Gastroesophageal sphincter (tissue), 3 donors: ENCODE measurements at regions not wholly inside any gene's neighbourhood (a gene's known extent, or its start where the extent isn't known, plus 50 kb on each side); places are given as distances from the start of the nearest gene placed in this dataset.

Source experiments
- EP300 ChIP-seq: sonication (generic); formaldehyde crosslinking; IDR thresholded peaks from one replicate; pipeline ENCODE4 v1.6.1; 2017; ENCODE audit warnings: antibody characterized with exemption, mild to moderate bottlenecking
- TF ChIP-seq, protein P1 (sequence below), 4 experiments: fragments of 200-600 bp in 2 of 4; fragments of 450-650 bp in 2 of 4; sonication (generic) in 1 of 4; IDR thresholded peaks; one replicate each; pipeline ENCODE4 v1.5.1; 2017 to 2019; ENCODE audit warnings: antibody characterized with exemption in 4 of 4, mild to moderate bottlenecking in 2 of 4, moderate library complexity in 2 of 4

DNA sequence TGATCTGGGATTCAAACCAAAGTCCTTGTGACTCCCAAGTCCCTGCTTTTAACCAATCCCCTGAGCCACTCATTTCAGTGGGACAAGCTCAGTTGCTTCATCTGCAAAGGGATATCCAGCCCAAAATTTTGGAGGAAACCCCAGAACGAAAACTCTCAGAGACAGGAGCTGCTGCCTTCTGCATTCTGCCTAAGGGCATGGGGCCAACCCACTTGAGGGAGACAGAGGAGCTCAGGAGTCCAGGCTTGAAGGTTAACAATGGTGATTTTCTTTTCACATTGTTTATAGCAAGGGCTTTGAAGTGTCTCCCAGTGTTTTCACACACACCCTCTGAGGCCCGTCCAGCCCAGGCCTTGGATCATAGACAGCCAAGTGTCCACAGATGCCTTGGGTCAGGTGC is 148.1 kb upstream of the CTTNBP2NL start:
- no peak for TF ChIP-seq EP300
- TF ChIP-seq, protein P1, sequence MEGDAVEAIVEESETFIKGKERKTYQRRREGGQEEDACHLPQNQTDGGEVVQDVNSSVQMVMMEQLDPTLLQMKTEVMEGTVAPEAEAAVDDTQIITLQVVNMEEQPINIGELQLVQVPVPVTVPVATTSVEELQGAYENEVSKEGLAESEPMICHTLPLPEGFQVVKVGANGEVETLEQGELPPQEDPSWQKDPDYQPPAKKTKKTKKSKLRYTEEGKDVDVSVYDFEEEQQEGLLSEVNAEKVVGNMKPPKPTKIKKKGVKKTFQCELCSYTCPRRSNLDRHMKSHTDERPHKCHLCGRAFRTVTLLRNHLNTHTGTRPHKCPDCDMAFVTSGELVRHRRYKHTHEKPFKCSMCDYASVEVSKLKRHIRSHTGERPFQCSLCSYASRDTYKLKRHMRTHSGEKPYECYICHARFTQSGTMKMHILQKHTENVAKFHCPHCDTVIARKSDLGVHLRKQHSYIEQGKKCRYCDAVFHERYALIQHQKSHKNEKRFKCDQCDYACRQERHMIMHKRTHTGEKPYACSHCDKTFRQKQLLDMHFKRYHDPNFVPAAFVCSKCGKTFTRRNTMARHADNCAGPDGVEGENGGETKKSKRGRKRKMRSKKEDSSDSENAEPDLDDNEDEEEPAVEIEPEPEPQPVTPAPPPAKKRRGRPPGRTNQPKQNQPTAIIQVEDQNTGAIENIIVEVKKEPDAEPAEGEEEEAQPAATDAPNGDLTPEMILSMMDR (IDR thresholded peaks at IDR 0.05), result no peak
